K562 (cell line): ENCODE measurements at regions not wholly inside any gene's neighbourhood (a gene's known extent, or its start where the extent isn't known, plus 50 kb on each side); places are given as distances from the start of the nearest gene placed in this dataset.

Experiments
- ATAC-seq: fragments of 200-7000 bp; cut with Tn5 transposase; 3 replicates; pipeline ENCODE4 v1.9.1; 2020; ENCODE audit warnings: moderate library complexity
- BruUV-seq: library from RNA; stranded (reverse); fragments of 400-500 nt; replicated peaks from 2 replicates; lab custom pipeline; 2021; lab: Mats Ljungman, UMichigan
- CTCF ChIA-PET: fragments of 300-600 bp; formaldehyde crosslinking; extraction: SDS; loops from one replicate; lab custom pipeline; 2021; ENCODE audit warnings: low intra/inter-chr PET ratio; lab: Yijun Ruan, JAX
- POLR2A ChIA-PET: fragments of 300-600, 350-650 bp; sonication (Branson Sonifier 250); formaldehyde crosslinking; extraction: SDS; loops from one replicate; lab custom pipeline; 2021; ENCODE audit warnings: antibody characterized with exemption, inconsistent platforms; lab: Yijun Ruan, JAX
- DNase-seq, 4 experiments: peaks; one replicate each; pipeline versions ENCODE4 v3.0.0 to v3.0.0-alpha.2; 2011 to 2018; ENCODE audit warnings: low spot score in 3 of 4, mixed read lengths in 3 of 4; ENCODE audit errors: extremely low read depth in 1 of 4
- FAIRE-seq: peaks from 2 replicates; lab custom pipeline; 2011; peaks lifted over from hg19 to GRCh38; lab: Jason Lieb, UNC
- H2AFZ ChIP-seq: 2 replicates; pipeline ENCODE4 v1.6.0; 2011; ENCODE audit warnings: low read depth, low read length, control low read depth, inconsistent platforms
- H3K27ac ChIP-seq: fragments of 200-600 bp; 3 replicates; pipeline ENCODE4 v1.8.0; 2011; ENCODE audit warnings: low read depth, mild to moderate bottlenecking, control low read depth, inconsistent platforms, low read length, moderate library complexity, mixed read lengths; ENCODE audit errors: extremely low read depth
- H3K27me3 ChIP-seq, 2 experiments: fragments of 300-600 bp in 1 of 2; 2 replicates in 1 of 2; 3 replicates in 1 of 2; pipeline versions ENCODE4 v1.6.0 to v1.8.0; 2011; ENCODE audit warnings: inconsistent platforms in 2 of 2, low read length in 2 of 2, mild to moderate bottlenecking in 1 of 2, mixed read lengths in 1 of 2, moderate library complexity in 1 of 2; ENCODE audit not compliant: control insufficient read depth in 2 of 2, insufficient read depth in 2 of 2
- H3K36me3 ChIP-seq: fragments of 300-600 bp; 3 replicates; pipeline ENCODE4 v1.8.0; 2011; ENCODE audit warnings: mild to moderate bottlenecking, low read length, inconsistent platforms; ENCODE audit not compliant: control insufficient read depth, insufficient read depth
- H3K4me1 ChIP-seq, 2 experiments: fragments of 200-600 bp in 1 of 2; replicated peaks in 1 of 2; 2 replicates in 1 of 2; 3 replicates in 1 of 2; pipeline versions ENCODE4 v1.5.1 to v1.8.0; 2011; ENCODE audit warnings: inconsistent platforms in 2 of 2, low read length in 2 of 2, mild to moderate bottlenecking in 1 of 2, mixed read lengths in 1 of 2, moderate library complexity in 1 of 2; ENCODE audit not compliant: control insufficient read depth in 2 of 2, insufficient read depth in 2 of 2
- H3K4me2 ChIP-seq: 2 replicates; pipeline ENCODE4 v1.6.1; 2011; ENCODE audit warnings: low read length, control low read depth, inconsistent platforms, mixed read lengths; ENCODE audit not compliant: insufficient read depth
- H3K4me3 ChIP-seq: fragments of 200-600 bp; sonication (generic), shearing (Covaris generic); 2 replicates; pipeline ENCODE4 v1.5.1; 2016; ENCODE audit warnings: control low read depth, inconsistent platforms
- H3K79me2 ChIP-seq: fragments of 200-600 bp; 3 replicates; pipeline ENCODE4 v1.8.0; 2011; ENCODE audit warnings: low read length, inconsistent platforms; ENCODE audit not compliant: control insufficient read depth, insufficient read depth
- H3K9ac ChIP-seq, 2 experiments: 2 replicates each; pipeline versions ENCODE4 v1.6.0 to v1.6.1; 2011; ENCODE audit warnings: low read depth in 2 of 2, low read length in 2 of 2, control low read depth in 1 of 2, inconsistent platforms in 1 of 2, mild to moderate bottlenecking in 1 of 2, mixed read lengths in 1 of 2; ENCODE audit not compliant: insufficient read depth in 1 of 2
- H3K9me1 ChIP-seq: one replicate; pipeline ENCODE4 v1.6.0; 2011; ENCODE audit warnings: inconsistent platforms, mild to moderate bottlenecking, low read length, moderate library complexity; ENCODE audit not compliant: control insufficient read depth, insufficient read depth
- H3K9me3 ChIP-seq: replicated peaks from 2 replicates; pipeline ENCODE4 v1.5.1; 2011; ENCODE audit warnings: low read depth, low read length, inconsistent platforms; ENCODE audit not compliant: control insufficient read depth, insufficient read depth
- H4K20me1 ChIP-seq: replicated peaks from 2 replicates; pipeline ENCODE4 v1.6.1; 2011; ENCODE audit warnings: low read length, inconsistent platforms, mixed read lengths; ENCODE audit not compliant: control insufficient read depth, insufficient read depth
- MCM7 ChIP-seq, 2 experiments: fragments of 450-650 bp; IDR thresholded peaks; 2 replicates each; pipeline ENCODE4 v1.6.1; 2016 to 2018
- MED1 ChIP-seq: sonication (generic); formaldehyde crosslinking; IDR thresholded peaks from 2 replicates; pipeline ENCODE4 v1.8.1; 2023; ENCODE audit warnings: missing genetic modification reagents, borderline replicate concordance
- NRF1 ChIP-seq, 2 experiments: fragments of 450-650 bp; IDR thresholded peaks in 1 of 2; conservative IDR thresholded peaks in 1 of 2; 2 replicates each; pipeline ENCODE4 v1.6.1; 2014; ENCODE audit warnings: mild to moderate bottlenecking in 2 of 2
- U2AF1 ChIP-seq: fragments of 200-400 bp; formaldehyde crosslinking; optimal IDR thresholded peaks from 2 replicates; pipeline ENCODE3; 2017; ENCODE audit warnings: mild to moderate bottlenecking, low read depth, low read length, moderate library complexity
- ZFPM2 ChIP-seq: fragments of 250-450 bp; sonication (Bioruptor Pico); IDR thresholded peaks from 2 replicates; pipeline ENCODE4 v1.5.1; 2022; ENCODE audit warnings: mild to moderate bottlenecking
- ZNF589 ChIP-seq: fragments of 200-800 bp; sonication (Bioruptor generic); IDR thresholded peaks from 2 replicates; pipeline ENCODE4 v1.6.1; 2016; ENCODE audit warnings: low read depth, missing genetic modification characterization, missing compliant biosample characterization
- ZNF644 ChIP-seq: fragments of 200-800 bp; sonication (Bioruptor generic); IDR thresholded peaks from 2 replicates; pipeline ENCODE4 v1.6.1; 2016; ENCODE audit warnings: low read depth, missing genetic modification characterization, missing compliant biosample characterization
- ZNF76 ChIP-seq: fragments of 250-450 bp; sonication (Bioruptor Pico); IDR thresholded peaks from 2 replicates; pipeline ENCODE4 v1.4.0; 2020; ENCODE audit warnings: mild to moderate bottlenecking, moderate library complexity, borderline replicate concordance
- WGBS: fragments of 100-300 bp; shearing (Covaris generic); methylation state at CpG from one replicate; pipeline ENCODE4 v1.1.6; 2016; ENCODE audit warnings: low coverage, mixed read lengths; ENCODE audit not compliant: insufficient coverage; ENCODE audit errors: missing lambda C conversion rate; 5-methylcytosine and 5-hydroxymethylcytosine counted together
- in situ Hi-C: fragments of 300-500 bp; cut with MboI; formaldehyde crosslinking; loops from 4 replicates; pipeline ENCODE4 v1.15.0; 2018; ENCODE audit warnings: inconsistent platforms, mixed read lengths
- intact Hi-C: fragments of 100-400 bp; cut with micrococcal nuclease; formaldehyde crosslinking; loops from 2 replicates; pipeline ENCODE4 v1.14.2; 2022
- TF ChIP-seq, protein P1 (sequence below): fragments of 450-650 bp; formaldehyde crosslinking; IDR thresholded peaks from 2 replicates; pipeline ENCODE4 v1.4.0; 2020; ENCODE audit warnings: mild to moderate bottlenecking
- TF ChIP-seq, protein P2 (sequence below), 2 experiments: fragments of 450-650 bp; formaldehyde crosslinking in 1 of 2; IDR thresholded peaks; 2 replicates each; pipeline versions ENCODE4 v1.4.0 to v1.6.1; 2014 to 2020; ENCODE audit warnings: mild to moderate bottlenecking in 2 of 2, borderline replicate concordance in 1 of 2, low read depth in 1 of 2

DNA sequence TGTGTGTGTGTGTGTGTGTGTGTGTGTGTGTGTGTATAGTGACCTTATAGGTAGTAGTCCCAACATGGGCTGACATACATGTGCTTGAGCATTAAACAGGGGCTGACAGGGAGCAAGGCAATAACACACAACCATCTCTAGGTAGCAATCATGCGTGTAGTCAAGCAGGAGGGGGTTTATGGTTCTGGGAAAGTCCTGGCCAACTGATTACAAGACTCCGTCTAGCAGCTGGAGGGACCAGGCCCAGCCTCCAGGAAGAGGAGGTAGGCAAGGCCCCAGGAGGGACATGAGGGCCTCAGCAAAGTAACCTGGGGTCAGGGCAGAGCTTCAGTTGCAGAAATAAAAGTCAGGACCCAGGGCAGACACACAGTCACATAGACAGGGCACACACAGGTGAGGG, 60.6 kb upstream of the E2F3 start:
- Histone ChIP-seq H3K27ac (no peak overlapping the region), H3K27me3 (no peaks in the 10 kb centered on the region; a peak in 1 of 5 replicates), H3K9ac (no peak overlapping the region), H3K79me2 (no peaks in the 10 kb centered on the region), H3K9me1 (no peaks in the 10 kb centered on the region), H4K20me1 (no peaks in the 10 kb centered on the region), H3K9me3 (no peaks in the 10 kb centered on the region), H3K4me3 (no peak overlapping the region), H3K4me1 (peaks cover 0 to 3% of the 10 kb centered on the region in 2 experiments; a peak in 2 of 5 replicates), H3K4me2 (no peak overlapping the region), H2AFZ (no peak overlapping the region), H3K36me3 (no peaks in the 10 kb centered on the region)
- ChIA-PET CTCF (no interaction called here), POLR2A (interaction anchor here (0.6 to 1.4 kb wide), 2 partner anchors 8 to 10 kb away, joined by 3 to 4 read pairs; no protein-coding TSS in a partner anchor)
- ATAC-seq (no peak), DNase-seq (no peak), FAIRE-seq (no peak)
- 5% methylated on average over 2 of the region's 2 CpGs for WGBS
- in situ Hi-C loops: no loop called here
- no TSS peak for BruUV-seq
- intact Hi-C loops: no loop called here
- TF ChIP-seq, protein P1, sequence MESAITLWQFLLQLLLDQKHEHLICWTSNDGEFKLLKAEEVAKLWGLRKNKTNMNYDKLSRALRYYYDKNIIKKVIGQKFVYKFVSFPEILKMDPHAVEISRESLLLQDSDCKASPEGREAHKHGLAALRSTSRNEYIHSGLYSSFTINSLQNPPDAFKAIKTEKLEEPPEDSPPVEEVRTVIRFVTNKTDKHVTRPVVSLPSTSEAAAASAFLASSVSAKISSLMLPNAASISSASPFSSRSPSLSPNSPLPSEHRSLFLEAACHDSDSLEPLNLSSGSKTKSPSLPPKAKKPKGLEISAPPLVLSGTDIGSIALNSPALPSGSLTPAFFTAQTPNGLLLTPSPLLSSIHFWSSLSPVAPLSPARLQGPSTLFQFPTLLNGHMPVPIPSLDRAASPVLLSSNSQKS (CRISPR knock-in tag): no peak
- TF ChIP-seq MCM7 (IDR thresholded peaks at IDR 0.05) (no peak), ZNF76 (CRISPR knock-in tag) (no peak), ZNF589 (no peak), NRF1 (conservative IDR thresholded peaks at IDR 0.05 in 1 of 2, IDR thresholded peaks at IDR 0.05 in 1 of 2) (no peak), ZFPM2 (CRISPR knock-in tag) (no peak), U2AF1 (no peak), MED1 (no peak), ZNF644 (no peak)
- TF ChIP-seq, protein P2, sequence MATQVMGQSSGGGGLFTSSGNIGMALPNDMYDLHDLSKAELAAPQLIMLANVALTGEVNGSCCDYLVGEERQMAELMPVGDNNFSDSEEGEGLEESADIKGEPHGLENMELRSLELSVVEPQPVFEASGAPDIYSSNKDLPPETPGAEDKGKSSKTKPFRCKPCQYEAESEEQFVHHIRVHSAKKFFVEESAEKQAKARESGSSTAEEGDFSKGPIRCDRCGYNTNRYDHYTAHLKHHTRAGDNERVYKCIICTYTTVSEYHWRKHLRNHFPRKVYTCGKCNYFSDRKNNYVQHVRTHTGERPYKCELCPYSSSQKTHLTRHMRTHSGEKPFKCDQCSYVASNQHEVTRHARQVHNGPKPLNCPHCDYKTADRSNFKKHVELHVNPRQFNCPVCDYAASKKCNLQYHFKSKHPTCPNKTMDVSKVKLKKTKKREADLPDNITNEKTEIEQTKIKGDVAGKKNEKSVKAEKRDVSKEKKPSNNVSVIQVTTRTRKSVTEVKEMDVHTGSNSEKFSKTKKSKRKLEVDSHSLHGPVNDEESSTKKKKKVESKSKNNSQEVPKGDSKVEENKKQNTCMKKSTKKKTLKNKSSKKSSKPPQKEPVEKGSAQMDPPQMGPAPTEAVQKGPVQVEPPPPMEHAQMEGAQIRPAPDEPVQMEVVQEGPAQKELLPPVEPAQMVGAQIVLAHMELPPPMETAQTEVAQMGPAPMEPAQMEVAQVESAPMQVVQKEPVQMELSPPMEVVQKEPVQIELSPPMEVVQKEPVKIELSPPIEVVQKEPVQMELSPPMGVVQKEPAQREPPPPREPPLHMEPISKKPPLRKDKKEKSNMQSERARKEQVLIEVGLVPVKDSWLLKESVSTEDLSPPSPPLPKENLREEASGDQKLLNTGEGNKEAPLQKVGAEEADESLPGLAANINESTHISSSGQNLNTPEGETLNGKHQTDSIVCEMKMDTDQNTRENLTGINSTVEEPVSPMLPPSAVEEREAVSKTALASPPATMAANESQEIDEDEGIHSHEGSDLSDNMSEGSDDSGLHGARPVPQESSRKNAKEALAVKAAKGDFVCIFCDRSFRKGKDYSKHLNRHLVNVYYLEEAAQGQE (IDR thresholded peaks at IDR 0.05; ENCODE audit: borderline replicate concordance): no peak
- TF ChIP-seq, protein P2 (CRISPR knock-in tag; IDR thresholded peaks at IDR 0.05; ENCODE audit: low read depth): no peak
